ENCODE measurements at regions not wholly inside any gene's neighbourhood (a gene's known extent, or its start where the extent isn't known, plus 50 kb on each side); places are given as distances from the start of the nearest gene placed in this dataset.

DNA sequence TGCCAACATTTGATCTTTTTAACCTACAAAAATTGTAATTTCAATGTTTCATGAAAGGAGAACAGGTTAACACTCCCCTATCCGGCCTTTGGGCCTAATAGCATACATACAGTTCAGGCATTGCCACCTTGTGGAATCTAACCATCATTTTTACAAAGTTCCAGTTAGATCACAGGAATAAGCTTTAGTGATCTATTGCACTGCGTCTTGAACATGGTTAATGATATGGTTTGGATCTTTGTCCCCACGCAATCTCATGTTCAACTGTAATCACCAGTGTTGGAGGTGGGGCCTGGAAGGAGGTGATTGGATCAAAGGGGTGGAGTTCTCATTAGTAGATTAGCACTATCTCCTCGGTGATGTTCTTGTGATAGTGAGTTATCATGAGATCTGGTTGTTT lies 58.2 kb upstream of the NEUROD1 start:
- H3K9me1 ChIP-seq (replicated peaks; ENCODE audit: control insufficient read depth, extremely low read depth, insufficient read depth, low read length): no peaks in the 10 kb centered on the region
- H2AFZ ChIP-seq (ENCODE audit: low read depth, low read length): no peak overlapping the region
- DNase-seq (ENCODE audit: low read depth, low spot score): no peak
- H4K20me1 ChIP-seq (replicated peaks; ENCODE audit: control insufficient read depth, extremely low read depth, insufficient read depth, low read length): no peaks in the 10 kb centered on the region
- H3K4me3 ChIP-seq (replicated peaks in 1 of 3; ENCODE audit: insufficient read depth in 1 of 3, low read depth in 1 of 3, low read length in 3 of 3): no peak overlapping the region
- no peak for FAIRE-seq
- POLR2A ChIA-PET: interaction anchor here (0.7 kb wide), 2 partner anchors 10 to 179 kb away, joined by 3 to 4 read pairs; no protein-coding TSS in a partner anchor
- no TSS peak for BruUV-seq (replicated peaks)
- H3K79me2 ChIP-seq (ENCODE audit: control insufficient read depth, insufficient read depth, low read length): no peaks in the 10 kb centered on the region
- no peaks in the 10 kb centered on the region for H3K27me3 ChIP-seq (ENCODE audit: control insufficient read depth in 2 of 2, insufficient read depth in 2 of 2, low read length in 2 of 2)
- intact Hi-C loops (cut with micrococcal nuclease) (loop anchor here (1.0 kb wide), 1 partner anchor 339 kb away; no protein-coding TSS in a partner anchor), dilution Hi-C loops (cut with MboI; ENCODE audit: extremely low pct_ligation_motif_present, low sequenced_read_pairs) (no loop called here)
- TF ChIP-seq MYC (IDR thresholded peaks at IDR 0.05; ENCODE audit: low read depth, low read length): no peak
- TF ChIP-seq, protein P1, sequence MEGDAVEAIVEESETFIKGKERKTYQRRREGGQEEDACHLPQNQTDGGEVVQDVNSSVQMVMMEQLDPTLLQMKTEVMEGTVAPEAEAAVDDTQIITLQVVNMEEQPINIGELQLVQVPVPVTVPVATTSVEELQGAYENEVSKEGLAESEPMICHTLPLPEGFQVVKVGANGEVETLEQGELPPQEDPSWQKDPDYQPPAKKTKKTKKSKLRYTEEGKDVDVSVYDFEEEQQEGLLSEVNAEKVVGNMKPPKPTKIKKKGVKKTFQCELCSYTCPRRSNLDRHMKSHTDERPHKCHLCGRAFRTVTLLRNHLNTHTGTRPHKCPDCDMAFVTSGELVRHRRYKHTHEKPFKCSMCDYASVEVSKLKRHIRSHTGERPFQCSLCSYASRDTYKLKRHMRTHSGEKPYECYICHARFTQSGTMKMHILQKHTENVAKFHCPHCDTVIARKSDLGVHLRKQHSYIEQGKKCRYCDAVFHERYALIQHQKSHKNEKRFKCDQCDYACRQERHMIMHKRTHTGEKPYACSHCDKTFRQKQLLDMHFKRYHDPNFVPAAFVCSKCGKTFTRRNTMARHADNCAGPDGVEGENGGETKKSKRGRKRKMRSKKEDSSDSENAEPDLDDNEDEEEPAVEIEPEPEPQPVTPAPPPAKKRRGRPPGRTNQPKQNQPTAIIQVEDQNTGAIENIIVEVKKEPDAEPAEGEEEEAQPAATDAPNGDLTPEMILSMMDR (IDR thresholded peaks at IDR 0.05; ENCODE audit: extremely low read depth in 1 of 2, insufficient read depth in 1 of 2, low read depth in 1 of 2, low read length in 2 of 2): no peak
- no peak for TF ChIP-seq EZH2 (IDR thresholded peaks at IDR 0.05; ENCODE audit: borderline replicate concordance, low read depth, low read length, severe bottlenecking)
- TF ChIP-seq, protein P2, sequence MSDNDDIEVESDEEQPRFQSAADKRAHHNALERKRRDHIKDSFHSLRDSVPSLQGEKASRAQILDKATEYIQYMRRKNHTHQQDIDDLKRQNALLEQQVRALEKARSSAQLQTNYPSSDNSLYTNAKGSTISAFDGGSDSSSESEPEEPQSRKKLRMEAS (IDR thresholded peaks at IDR 0.05; ENCODE audit: insufficient read depth, insufficient read length): no peak
- TF ChIP-seq POLR2A (IDR thresholded peaks at IDR 0.05; ENCODE audit: low read depth, low read length): no peak
- TF ChIP-seq JUN (IDR thresholded peaks at IDR 0.05; ENCODE audit: borderline replicate concordance, insufficient read depth, insufficient read length, low read depth): no peak
- TF ChIP-seq POLR2AphosphoS5 (IDR thresholded peaks at IDR 0.05; ENCODE audit: insufficient read depth, low read depth, low read length): no peak
- no peak for TF ChIP-seq FOS (IDR thresholded peaks at IDR 0.05; ENCODE audit: borderline replicate concordance, insufficient read depth, low read length)
- no peak for TF ChIP-seq GATA2 (IDR thresholded peaks at IDR 0.05; ENCODE audit: insufficient read depth, insufficient read length, low read depth, low read length)
- peaks cover 7% of the 10 kb centered on the region for H3K4me1 ChIP-seq (ENCODE audit: control insufficient read depth, extremely low read depth, insufficient read depth, low read length)
- no peak overlapping the region for H3K9ac ChIP-seq (replicated peaks; ENCODE audit: extremely low read depth, insufficient read depth, low read length)
- no peak overlapping the region for H3K4me2 ChIP-seq (ENCODE audit: insufficient read depth, low read length)
- CTCF ChIA-PET: interaction anchor here (0.7 to 1.9 kb wide), 18 partner anchors 11 to 1614 kb away, joined by 3 to 22 read pairs (median 6); no protein-coding TSS in a partner anchor
- H3K9me3 ChIP-seq (replicated peaks; ENCODE audit: control insufficient read depth, insufficient read depth, low read length): no peaks in the 10 kb centered on the region
- H3K27ac ChIP-seq (ENCODE audit: insufficient read depth, low read depth, low read length): no peak overlapping the region
- no peaks in the 10 kb centered on the region for H3K36me3 ChIP-seq (ENCODE audit: control insufficient read depth in 2 of 2, extremely low read depth in 1 of 2, insufficient read depth in 2 of 2, low read length in 2 of 2)

All from endothelial cell of umbilical vein (primary cell).